ENCODE measurements at regions not wholly inside any gene's neighbourhood (a gene's known extent, or its start where the extent isn't known, plus 50 kb on each side); places are given as distances from the start of the nearest gene placed in this dataset.

DNA sequence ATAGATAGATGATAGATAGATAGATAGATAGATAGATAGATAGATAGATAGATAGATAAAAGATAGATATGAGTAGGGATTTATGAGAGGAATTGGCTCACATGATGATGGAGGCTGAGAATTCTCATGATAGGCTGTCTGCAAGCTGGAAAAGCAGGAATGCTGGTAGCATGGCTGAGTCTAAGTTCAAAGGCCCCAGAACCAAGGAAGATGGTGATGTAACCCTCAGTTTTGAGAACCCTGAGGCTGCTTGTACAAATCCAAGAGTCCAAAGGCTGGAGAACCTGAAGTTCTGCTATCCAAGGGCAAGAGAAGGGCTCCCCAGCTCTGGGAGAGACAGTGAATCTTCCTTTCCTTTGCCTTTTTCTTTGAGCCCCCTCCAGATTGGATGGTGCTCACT is 210.8 kb downstream of the RFPL4B start:
- Histone ChIP-seq H3K27ac (no peak overlapping the region), H3K4me1 (peaks cover 0 to 5% (median under 1%) of the 10 kb centered on the region in 4 donors), H3K36me3 (no peaks in the 10 kb centered on the region), H3K27me3 (no peaks in the 10 kb centered on the region), H3K9me3 (no peaks in the 10 kb centered on the region), H3K4me3 (no peak overlapping the region)
- DNase-seq (no peak), ATAC-seq (ENCODE audit: low FRiP score in 2 of 2) (no peak)
- TF ChIP-seq, protein P1, sequence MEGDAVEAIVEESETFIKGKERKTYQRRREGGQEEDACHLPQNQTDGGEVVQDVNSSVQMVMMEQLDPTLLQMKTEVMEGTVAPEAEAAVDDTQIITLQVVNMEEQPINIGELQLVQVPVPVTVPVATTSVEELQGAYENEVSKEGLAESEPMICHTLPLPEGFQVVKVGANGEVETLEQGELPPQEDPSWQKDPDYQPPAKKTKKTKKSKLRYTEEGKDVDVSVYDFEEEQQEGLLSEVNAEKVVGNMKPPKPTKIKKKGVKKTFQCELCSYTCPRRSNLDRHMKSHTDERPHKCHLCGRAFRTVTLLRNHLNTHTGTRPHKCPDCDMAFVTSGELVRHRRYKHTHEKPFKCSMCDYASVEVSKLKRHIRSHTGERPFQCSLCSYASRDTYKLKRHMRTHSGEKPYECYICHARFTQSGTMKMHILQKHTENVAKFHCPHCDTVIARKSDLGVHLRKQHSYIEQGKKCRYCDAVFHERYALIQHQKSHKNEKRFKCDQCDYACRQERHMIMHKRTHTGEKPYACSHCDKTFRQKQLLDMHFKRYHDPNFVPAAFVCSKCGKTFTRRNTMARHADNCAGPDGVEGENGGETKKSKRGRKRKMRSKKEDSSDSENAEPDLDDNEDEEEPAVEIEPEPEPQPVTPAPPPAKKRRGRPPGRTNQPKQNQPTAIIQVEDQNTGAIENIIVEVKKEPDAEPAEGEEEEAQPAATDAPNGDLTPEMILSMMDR (IDR thresholded peaks at IDR 0.05): no peak
- TF ChIP-seq POLR2AphosphoS5 (IDR thresholded peaks at IDR 0.05) (no peak), EP300 (IDR thresholded peaks at IDR 0.05) (no peak), POLR2A (IDR thresholded peaks at IDR 0.05) (no peak)

DNA sequence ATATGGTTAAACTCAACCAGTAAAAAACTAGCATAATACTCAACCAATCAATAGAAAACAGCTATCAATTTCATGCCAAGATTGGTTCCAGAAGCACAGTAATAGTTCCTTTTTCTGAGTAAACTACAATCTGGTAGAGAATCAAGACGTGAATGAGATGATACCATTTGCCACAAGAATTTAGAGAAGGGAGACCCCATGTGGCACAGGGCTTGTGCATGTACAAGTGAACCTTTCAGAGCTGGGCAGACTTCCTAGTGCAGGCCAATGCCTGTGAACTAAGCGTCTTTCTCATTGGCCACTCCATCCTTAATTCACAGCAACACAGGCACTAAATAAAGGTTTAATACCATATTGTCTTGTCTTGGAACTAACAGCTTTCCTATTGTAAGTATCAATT is 213.5 kb downstream of the RFPL4B start:
- WGBS, 2 donors: 65 to 74% methylated on average over 2 of the region's 2 CpGs
- Histone ChIP-seq H3K4me3 (no peak overlapping the region), H3K27ac (no peak overlapping the region), H3K9me3 (no peaks in the 10 kb centered on the region), H3K4me1 (peaks cover 0 to 6% (median 2%) of the 10 kb centered on the region in 4 donors), H3K27me3 (no peaks in the 10 kb centered on the region), H3K36me3 (no peaks in the 10 kb centered on the region)
- ATAC-seq (ENCODE audit: low FRiP score in 2 of 2): no peak
- TF ChIP-seq POLR2A (IDR thresholded peaks at IDR 0.05) (no peak), EP300 (IDR thresholded peaks at IDR 0.05) (no peak), POLR2AphosphoS5 (IDR thresholded peaks at IDR 0.05) (no peak)
- TF ChIP-seq, protein P1 (IDR thresholded peaks at IDR 0.05): no peak
- DNase-seq: no peak

DNA sequence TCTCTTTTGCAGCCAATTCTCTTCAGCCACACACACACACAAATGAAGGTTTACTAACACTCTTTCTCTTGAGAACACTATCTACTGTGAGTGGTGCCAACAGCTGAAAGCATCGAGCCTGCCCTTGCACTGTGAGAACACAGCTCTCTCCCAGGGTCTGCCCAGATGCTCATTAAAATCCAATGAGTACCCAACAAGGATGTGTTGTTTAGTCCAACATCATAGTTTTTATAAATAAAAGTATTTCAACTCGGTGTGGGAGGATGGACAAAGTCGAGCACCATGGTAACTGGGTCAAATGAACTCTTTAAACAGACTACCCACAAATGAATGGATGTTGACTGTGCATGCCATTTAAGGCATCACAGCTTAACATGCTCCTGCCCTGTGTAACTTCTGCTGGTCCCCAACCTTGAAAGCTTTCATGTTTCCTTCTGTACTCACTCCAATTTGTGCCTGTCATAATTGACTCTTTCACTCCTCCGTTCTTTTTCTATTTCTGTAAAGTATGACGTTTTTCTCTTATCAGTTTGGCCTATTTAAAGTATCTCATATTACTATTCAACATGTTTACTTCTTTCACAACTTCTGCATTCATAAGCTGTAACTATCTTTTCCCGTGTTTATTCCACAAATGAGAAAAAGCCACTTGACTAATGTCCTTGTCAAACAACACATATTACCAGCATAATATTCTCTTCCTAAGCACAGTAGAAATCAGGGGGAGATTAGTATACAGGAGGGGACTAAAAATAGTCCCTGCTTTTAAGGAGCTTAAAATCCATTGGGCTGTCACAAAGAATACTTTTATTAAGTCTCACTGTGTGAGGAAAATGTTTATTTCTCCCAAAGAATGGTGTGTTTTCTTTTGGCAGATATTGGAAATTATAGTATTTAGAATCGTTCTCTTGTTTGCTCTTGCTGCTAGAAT is 215.4 kb downstream of the RFPL4B start:
- ATAC-seq (ENCODE audit: low FRiP score in 2 of 2): peak in 1 of 2 donors; percentile 45
- H3K27ac ChIP-seq: no peak overlapping the region
- 28 to 35% methylated on average over 7 of the region's 7 CpGs for WGBS, 2 donors
- no peaks in the 10 kb centered on the region for H3K36me3 ChIP-seq
- peaks cover 0 to 6% (median 2%) of the 10 kb centered on the region in 4 donors for H3K4me1 ChIP-seq
- no peaks in the 10 kb centered on the region for H3K9me3 ChIP-seq
- DNase-seq: no peak
- TF ChIP-seq POLR2A (IDR thresholded peaks at IDR 0.05) (no peak), POLR2AphosphoS5 (IDR thresholded peaks at IDR 0.05) (no peak), EP300 (IDR thresholded peaks at IDR 0.05) (no peak)
- TF ChIP-seq, protein P1 (IDR thresholded peaks at IDR 0.05): no peak
- no peaks in the 10 kb centered on the region for H3K27me3 ChIP-seq
- no peak overlapping the region for H3K4me3 ChIP-seq

DNA sequence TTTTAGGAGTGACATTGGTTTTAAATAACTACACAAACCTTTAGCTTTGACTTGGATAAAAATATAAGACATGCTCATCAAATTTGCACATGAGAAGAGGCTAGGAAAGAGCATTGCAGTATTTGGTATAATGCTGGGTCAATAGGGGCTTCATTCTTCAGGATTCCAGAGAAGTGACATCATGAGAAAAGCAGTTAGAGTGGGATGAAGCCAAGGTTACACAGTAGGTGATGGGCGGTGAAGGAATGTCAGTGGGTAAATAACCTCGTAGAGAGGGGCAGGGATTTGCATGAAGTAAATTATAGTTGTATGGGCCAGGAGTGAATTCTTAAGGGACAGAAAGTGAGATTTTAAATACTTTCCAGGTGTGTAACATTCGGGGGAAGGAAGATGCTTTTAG is 216.2 kb downstream of the RFPL4B start:
- no peak overlapping the region for H3K4me3 ChIP-seq
- H3K27me3 ChIP-seq: no peaks in the 10 kb centered on the region
- DNase-seq (no peak), ATAC-seq (ENCODE audit: low FRiP score in 2 of 2) (peak in 1 of 2 donors; percentile 36)
- no peaks in the 10 kb centered on the region for H3K9me3 ChIP-seq
- no peak overlapping the region for H3K27ac ChIP-seq
- TF ChIP-seq POLR2A (IDR thresholded peaks at IDR 0.05) (no peak), POLR2AphosphoS5 (IDR thresholded peaks at IDR 0.05) (no peak), EP300 (IDR thresholded peaks at IDR 0.05) (no peak)
- TF ChIP-seq, protein P1 (IDR thresholded peaks at IDR 0.05): no peak
- H3K36me3 ChIP-seq: no peaks in the 10 kb centered on the region
- 48 to 49% methylated on average over 3 of the region's 3 CpGs for WGBS, 2 donors
- H3K4me1 ChIP-seq: peaks cover 0 to 6% (median 2%) of the 10 kb centered on the region in 4 donors

DNA sequence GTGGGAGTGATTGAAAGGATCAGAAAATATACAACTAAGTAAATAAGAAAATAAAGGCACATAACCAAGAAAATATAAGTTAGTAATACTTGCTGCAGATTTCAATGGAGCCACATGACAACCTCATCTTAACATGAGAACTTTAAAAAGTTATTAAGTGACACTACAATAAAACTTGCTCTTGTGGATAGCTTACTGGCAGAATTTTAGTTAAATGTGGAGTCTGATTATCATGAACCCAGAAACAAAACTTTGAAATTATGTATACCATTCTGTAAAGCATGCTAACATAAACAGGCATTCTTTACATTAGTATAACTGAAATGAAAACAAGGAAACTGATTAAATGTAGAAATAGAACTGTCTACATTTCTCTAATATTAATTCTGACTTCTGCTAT is 220.9 kb downstream of the RFPL4B start:
- Histone ChIP-seq H3K4me1 (peaks cover 0 to 1% (median under 1%) of the 10 kb centered on the region in 4 donors), H3K36me3 (no peaks in the 10 kb centered on the region), H3K9me3 (no peaks in the 10 kb centered on the region), H3K4me3 (no peak overlapping the region), H3K27me3 (no peaks in the 10 kb centered on the region), H3K27ac (no peak overlapping the region)
- no peak for DNase-seq
- ATAC-seq (ENCODE audit: low FRiP score in 2 of 2): no peak
- TF ChIP-seq EP300 (IDR thresholded peaks at IDR 0.05) (no peak), POLR2AphosphoS5 (IDR thresholded peaks at IDR 0.05) (no peak), POLR2A (IDR thresholded peaks at IDR 0.05) (no peak)
- TF ChIP-seq, protein P1 (IDR thresholded peaks at IDR 0.05): no peak
